Keratinocyte (primary cell): ENCODE measurements at regions not wholly inside any gene's neighbourhood (a gene's known extent, or its start where the extent isn't known, plus 50 kb on each side); places are given as distances from the start of the nearest gene placed in this dataset.

Experiments used
- DNase-seq: peaks from one replicate; pipeline ENCODE4 v3.0.0-alpha.2; 2011; ENCODE audit warnings: low read depth, missing footprints, low spot score
- FAIRE-seq: peaks from 2 replicates; lab custom pipeline; 2011; peaks lifted over from hg19 to GRCh38; lab: Jason Lieb, UNC
- H2AFZ ChIP-seq: 2 replicates; pipeline ENCODE4 v1.6.0; 2012; ENCODE audit warnings: low read length, control low read depth, inconsistent platforms; ENCODE audit not compliant: control insufficient read depth
- H3K27ac ChIP-seq: 2 replicates; pipeline ENCODE4 v1.5.1; 2011; ENCODE audit warnings: low read length; ENCODE audit not compliant: control insufficient read depth, insufficient read depth
- H3K27me3 ChIP-seq: 3 replicates; pipeline ENCODE4 v1.6.0; 2011; ENCODE audit warnings: low read length; ENCODE audit not compliant: control insufficient read depth, insufficient read depth; ENCODE audit errors: extremely low read depth
- H3K36me3 ChIP-seq, 2 experiments: 2 replicates in 1 of 2; 3 replicates in 1 of 2; pipeline ENCODE4 v1.5.1; 2011; ENCODE audit warnings: low read length in 2 of 2, mild to moderate bottlenecking in 1 of 2; ENCODE audit not compliant: control insufficient read depth in 2 of 2, insufficient read depth in 2 of 2; ENCODE audit errors: extremely low read depth in 1 of 2
- H3K4me1 ChIP-seq: 3 replicates; pipeline ENCODE4 v1.5.1; 2011; ENCODE audit warnings: low read length; ENCODE audit not compliant: control insufficient read depth, insufficient read depth; ENCODE audit errors: extremely low read depth
- H3K4me2 ChIP-seq: 3 replicates; pipeline ENCODE4 v1.6.0; 2011; ENCODE audit warnings: low read depth, low read length; ENCODE audit not compliant: control insufficient read depth, insufficient read depth; ENCODE audit errors: extremely low read depth
- H3K4me3 ChIP-seq, 3 experiments: fragments of 200-600 bp in 1 of 3; sonication (generic) in 1 of 3; 2 replicates in 2 of 3; 3 replicates in 1 of 3; pipeline ENCODE4 v1.5.1; 2011 to 2016; ENCODE audit warnings: low read length in 3 of 3, mild to moderate bottlenecking in 3 of 3, control low read depth in 2 of 3, inconsistent platforms in 1 of 3, low read depth in 1 of 3, mixed read lengths in 1 of 3, mixed run types in 1 of 3, moderate library complexity in 1 of 3; ENCODE audit not compliant: control insufficient read depth in 2 of 3, insufficient read depth in 2 of 3; ENCODE audit errors: extremely low read depth in 1 of 3
- H3K79me2 ChIP-seq: 2 replicates; pipeline ENCODE4 v1.6.0; 2012; ENCODE audit warnings: low read length; ENCODE audit not compliant: control insufficient read depth, insufficient read depth
- H3K9ac ChIP-seq: 3 replicates; pipeline ENCODE4 v1.6.0; 2011; ENCODE audit warnings: low read length; ENCODE audit not compliant: control insufficient read depth, insufficient read depth; ENCODE audit errors: extremely low read depth
- H3K9me1 ChIP-seq: 3 replicates; pipeline ENCODE4 v1.6.0; 2011; ENCODE audit warnings: low read length; ENCODE audit not compliant: control insufficient read depth, insufficient read depth; ENCODE audit errors: extremely low read depth
- H3K9me3 ChIP-seq: 2 replicates; pipeline ENCODE4 v1.5.1; 2012; ENCODE audit warnings: low read depth, low read length; ENCODE audit not compliant: control insufficient read depth
- H4K20me1 ChIP-seq: 3 replicates; pipeline ENCODE4 v1.6.0; 2011; ENCODE audit warnings: low read length; ENCODE audit not compliant: control insufficient read depth, insufficient read depth; ENCODE audit errors: extremely low read depth
- CTCF ChIP-seq, 3 experiments: IDR thresholded peaks in 1 of 3; conservative IDR thresholded peaks in 1 of 3; optimal IDR thresholded peaks in 1 of 3; 2 replicates in 2 of 3; 3 replicates in 1 of 3; pipeline versions ENCODE3 to v1.5.1; 2011; ENCODE audit warnings: low read length in 3 of 3, mild to moderate bottlenecking in 3 of 3, moderate library complexity in 2 of 3, control low read depth in 1 of 3, inconsistent platforms in 1 of 3; ENCODE audit not compliant: insufficient read depth in 2 of 3; ENCODE audit errors: extremely low read depth in 1 of 3
- EZH2 ChIP-seq: IDR thresholded peaks from one replicate; pipeline ENCODE4 v1.6.1; 2012; ENCODE audit warnings: inconsistent platforms, mild to moderate bottlenecking, low read length, moderate library complexity
- dilution Hi-C: fragments of 300-500 bp; cut with MboI; formaldehyde crosslinking; loops from one replicate; pipeline ENCODE4 v1.7.0; 2020; ENCODE audit warnings: low sequenced_read_pairs; ENCODE audit not compliant: extremely low pct_ligation_motif_present

GRCh38 chr3:13689373-13690260, 140.7 kb downstream of the FBLN2 start:
- no peak for FAIRE-seq

GRCh38 chr3:13688824-13689223, 139.9 kb downstream of the FBLN2 start:
- no peak for TF ChIP-seq CTCF (optimal IDR thresholded peaks at IDR 0.05 in 1 of 3, IDR thresholded peaks at IDR 0.05 in 1 of 3, conservative IDR thresholded peaks at IDR 0.05 in 1 of 3; ENCODE audit: extremely low read depth in 1 of 3, insufficient read depth in 2 of 3, low read length in 3 of 3)
- peak; percentile 13 for TF ChIP-seq EZH2
- dilution Hi-C loops, result no loop called here
- peaks cover 49% of the 10 kb centered on the region for H3K27me3 ChIP-seq
- FAIRE-seq (no peak), DNase-seq (no peak)
- H3K79me2 ChIP-seq, result no peaks in the 10 kb centered on the region
- no peak overlapping the region for H3K27ac ChIP-seq
- no peak overlapping the region for H3K4me2 ChIP-seq
- no peak overlapping the region for H3K4me3 ChIP-seq
- H4K20me1 ChIP-seq, result no peaks in the 10 kb centered on the region
- no peak overlapping the region for H2AFZ ChIP-seq
- H3K4me1 ChIP-seq, result no peaks in the 10 kb centered on the region
- H3K36me3 ChIP-seq, result no peaks in the 10 kb centered on the region
- no peak overlapping the region for H3K9ac ChIP-seq
- H3K9me1 ChIP-seq, result no peaks in the 10 kb centered on the region
- H3K9me3 ChIP-seq, result no peaks in the 10 kb centered on the region

More at GRCh38 chr3:13689373-13690260, 140.7 kb downstream of the FBLN2 start:
- Histone ChIP-seq H4K20me1 (no peaks in the 10 kb centered on the region), H3K36me3 (no peaks in the 10 kb centered on the region), H2AFZ (no peak overlapping the region), H3K4me2 (no peak overlapping the region), H3K4me1 (no peaks in the 10 kb centered on the region), H3K79me2 (no peaks in the 10 kb centered on the region), H3K9me1 (no peaks in the 10 kb centered on the region), H3K9me3 (no peaks in the 10 kb centered on the region), H3K4me3 (no peak overlapping the region), H3K27me3 (peaks cover 53% of the 10 kb centered on the region), H3K27ac (no peak overlapping the region), H3K9ac (no peak overlapping the region)
- TF ChIP-seq CTCF (optimal IDR thresholded peaks at IDR 0.05 in 1 of 3, IDR thresholded peaks at IDR 0.05 in 1 of 3, conservative IDR thresholded peaks at IDR 0.05 in 1 of 3; ENCODE audit: extremely low read depth in 1 of 3, insufficient read depth in 2 of 3, low read length in 3 of 3) (no peak), EZH2 (no peak)
- dilution Hi-C loops, result no loop called here
- no peak for DNase-seq
